Astrocyte (in vitro differentiated cells and primary cell): ENCODE measurements at regions not wholly inside any gene's neighbourhood (a gene's known extent, or its start where the extent isn't known, plus 50 kb on each side); places are given as distances from the start of the nearest gene placed in this dataset.

ENCODE experiments used
- DNase-seq: peaks from one replicate; pipeline ENCODE4 v3.0.0-alpha.2; 2010; ENCODE audit warnings: low read depth
- FAIRE-seq: peaks from 2 replicates; lab custom pipeline; 2011; peaks lifted over from hg19 to GRCh38; lab: Jason Lieb, UNC
- H2AFZ ChIP-seq: 2 replicates; pipeline ENCODE4 v1.6.0; 2012; ENCODE audit warnings: low read depth, low read length, inconsistent platforms
- H3K27ac ChIP-seq: 2 replicates; pipeline ENCODE4 v1.5.1; 2011; ENCODE audit warnings: low read depth, low read length, inconsistent platforms
- H3K27me3 ChIP-seq: 2 replicates; pipeline ENCODE4 v1.6.0; 2011; ENCODE audit warnings: low read length, inconsistent platforms; ENCODE audit not compliant: insufficient read depth
- H3K36me3 ChIP-seq: 2 replicates; pipeline ENCODE4 v1.5.1; 2011; ENCODE audit warnings: low read length, inconsistent platforms; ENCODE audit not compliant: insufficient read depth
- H3K4me1 ChIP-seq: 2 replicates; pipeline ENCODE4 v1.5.1; 2011; ENCODE audit warnings: low read length, inconsistent platforms; ENCODE audit not compliant: insufficient read depth
- H3K4me2 ChIP-seq: 2 replicates; pipeline ENCODE4 v1.6.0; 2012; ENCODE audit warnings: low read length, inconsistent platforms
- H3K4me3 ChIP-seq: 2 replicates; pipeline ENCODE4 v1.5.1; 2011; ENCODE audit warnings: low read depth, mild to moderate bottlenecking, low read length, inconsistent platforms; ENCODE audit not compliant: insufficient read depth
- H3K79me2 ChIP-seq: 2 replicates; pipeline ENCODE4 v1.6.0; 2012; ENCODE audit warnings: mild to moderate bottlenecking, low read length, inconsistent platforms; ENCODE audit not compliant: insufficient read depth
- H3K9ac ChIP-seq: 2 replicates; pipeline ENCODE4 v1.6.0; 2012; ENCODE audit warnings: mild to moderate bottlenecking, low read length, inconsistent platforms
- H3K9me3 ChIP-seq: 2 replicates; pipeline ENCODE4 v1.5.1; 2012; ENCODE audit warnings: low read depth, mild to moderate bottlenecking, low read length, inconsistent platforms; ENCODE audit not compliant: insufficient read depth
- H4K20me1 ChIP-seq: 2 replicates; pipeline ENCODE4 v1.6.0; 2012; ENCODE audit warnings: low read length, inconsistent platforms; ENCODE audit not compliant: insufficient read depth
- H3K27ac Mint-ChIP-seq: one replicate; pipeline ENCODE4 v1.8.0; 2021; ENCODE audit warnings: mild to moderate bottlenecking, mixed read lengths; ENCODE audit not compliant: unreplicated experiment
- H3K27me3 Mint-ChIP-seq: one replicate; pipeline ENCODE4 v1.8.0; 2021; ENCODE audit warnings: low read depth, mixed read lengths; ENCODE audit not compliant: unreplicated experiment
- H3K36me3 Mint-ChIP-seq: one replicate; pipeline ENCODE4 v1.8.0; 2021; ENCODE audit warnings: low read depth, mixed read lengths; ENCODE audit not compliant: unreplicated experiment
- H3K4me1 Mint-ChIP-seq: one replicate; pipeline ENCODE4 v1.8.0; 2021; ENCODE audit warnings: low read depth, mixed read lengths; ENCODE audit not compliant: unreplicated experiment
- H3K4me3 Mint-ChIP-seq: one replicate; pipeline ENCODE4 v1.8.0; 2021; ENCODE audit warnings: mild to moderate bottlenecking, moderate library complexity, mixed read lengths; ENCODE audit not compliant: unreplicated experiment
- H3K9me3 Mint-ChIP-seq: one replicate; pipeline ENCODE4 v1.8.0; 2021; ENCODE audit warnings: mild to moderate bottlenecking, mixed read lengths; ENCODE audit not compliant: unreplicated experiment
- EZH2 ChIP-seq: IDR thresholded peaks from 2 replicates; pipeline ENCODE4 v1.6.1; 2012; ENCODE audit warnings: mild to moderate bottlenecking, low read length, inconsistent platforms; ENCODE audit not compliant: insufficient read depth
- TF ChIP-seq, protein P1 (sequence below): IDR thresholded peaks from 2 replicates; pipeline ENCODE4 v1.5.1; 2011; ENCODE audit warnings: low read depth, mild to moderate bottlenecking, inconsistent platforms, low read length, moderate library complexity; ENCODE audit not compliant: insufficient read depth

- no peak for DNase-seq
- Histone ChIP-seq H3K27ac (no peak overlapping the region), H3K27me3 (no peaks in the 10 kb centered on the region), H2AFZ (no peak overlapping the region), H3K9ac (no peak overlapping the region), H4K20me1 (no peaks in the 10 kb centered on the region), H3K36me3 (no peaks in the 10 kb centered on the region), H3K4me3 (no peak overlapping the region), H3K4me1 (no peaks in the 10 kb centered on the region), H3K9me3 (no peaks in the 10 kb centered on the region), H3K4me2 (no peak overlapping the region), H3K79me2 (no peaks in the 10 kb centered on the region)
- no peaks in the 10 kb centered on the region for H3K4me1 Mint-ChIP-seq
- no peak for FAIRE-seq
- H3K27me3 Mint-ChIP-seq = no peaks in the 10 kb centered on the region
- H3K9me3 Mint-ChIP-seq = no peaks in the 10 kb centered on the region
- H3K4me3 Mint-ChIP-seq = no peak overlapping the region
- H3K36me3 Mint-ChIP-seq = no peaks in the 10 kb centered on the region
- no peak for TF ChIP-seq EZH2
- TF ChIP-seq, protein P1, sequence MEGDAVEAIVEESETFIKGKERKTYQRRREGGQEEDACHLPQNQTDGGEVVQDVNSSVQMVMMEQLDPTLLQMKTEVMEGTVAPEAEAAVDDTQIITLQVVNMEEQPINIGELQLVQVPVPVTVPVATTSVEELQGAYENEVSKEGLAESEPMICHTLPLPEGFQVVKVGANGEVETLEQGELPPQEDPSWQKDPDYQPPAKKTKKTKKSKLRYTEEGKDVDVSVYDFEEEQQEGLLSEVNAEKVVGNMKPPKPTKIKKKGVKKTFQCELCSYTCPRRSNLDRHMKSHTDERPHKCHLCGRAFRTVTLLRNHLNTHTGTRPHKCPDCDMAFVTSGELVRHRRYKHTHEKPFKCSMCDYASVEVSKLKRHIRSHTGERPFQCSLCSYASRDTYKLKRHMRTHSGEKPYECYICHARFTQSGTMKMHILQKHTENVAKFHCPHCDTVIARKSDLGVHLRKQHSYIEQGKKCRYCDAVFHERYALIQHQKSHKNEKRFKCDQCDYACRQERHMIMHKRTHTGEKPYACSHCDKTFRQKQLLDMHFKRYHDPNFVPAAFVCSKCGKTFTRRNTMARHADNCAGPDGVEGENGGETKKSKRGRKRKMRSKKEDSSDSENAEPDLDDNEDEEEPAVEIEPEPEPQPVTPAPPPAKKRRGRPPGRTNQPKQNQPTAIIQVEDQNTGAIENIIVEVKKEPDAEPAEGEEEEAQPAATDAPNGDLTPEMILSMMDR = no peak
- no peak overlapping the region for H3K27ac Mint-ChIP-seq
Measured at GRCh38 chr9:29174136-29174535, 1600.9 kb upstream of the C9orf72 start.

GRCh38 chr9:29176231-29176630 is 1603.0 kb upstream of the C9orf72 start:
- Histone ChIP-seq H3K79me2 (no peaks in the 10 kb centered on the region), H3K9me3 (no peaks in the 10 kb centered on the region), H3K4me1 (no peaks in the 10 kb centered on the region), H2AFZ (no peak overlapping the region), H3K9ac (no peak overlapping the region), H3K36me3 (no peaks in the 10 kb centered on the region), H3K27ac (no peak overlapping the region), H3K4me3 (no peak overlapping the region), H3K27me3 (no peaks in the 10 kb centered on the region), H3K4me2 (no peak overlapping the region), H4K20me1 (no peaks in the 10 kb centered on the region)
- no peaks in the 10 kb centered on the region for H3K27me3 Mint-ChIP-seq
- no peak for FAIRE-seq
- no peaks in the 10 kb centered on the region for H3K36me3 Mint-ChIP-seq
- H3K27ac Mint-ChIP-seq = no peak overlapping the region
- no peaks in the 10 kb centered on the region for H3K9me3 Mint-ChIP-seq
- no peaks in the 10 kb centered on the region for H3K4me1 Mint-ChIP-seq
- no peak for DNase-seq
- TF ChIP-seq, protein P1 = no peak
- no peak for TF ChIP-seq EZH2
- no peak overlapping the region for H3K4me3 Mint-ChIP-seq

- no peaks in the 10 kb centered on the region for H3K79me2 ChIP-seq
- no peaks in the 10 kb centered on the region for H4K20me1 ChIP-seq
- H3K9me3 Mint-ChIP-seq = no peaks in the 10 kb centered on the region
- no peak overlapping the region for H3K4me3 ChIP-seq
- H3K4me1 Mint-ChIP-seq = no peaks in the 10 kb centered on the region
- no peak overlapping the region for H3K4me2 ChIP-seq
- no peak for FAIRE-seq
- TF ChIP-seq, protein P1 = no peak
- TF ChIP-seq EZH2 = no peak
- H3K27me3 Mint-ChIP-seq = no peaks in the 10 kb centered on the region
- no peak overlapping the region for H2AFZ ChIP-seq
- H3K27me3 ChIP-seq = no peaks in the 10 kb centered on the region
- H3K4me1 ChIP-seq = no peaks in the 10 kb centered on the region
- H3K36me3 Mint-ChIP-seq = no peaks in the 10 kb centered on the region
- H3K27ac Mint-ChIP-seq = no peak overlapping the region
- H3K4me3 Mint-ChIP-seq = no peak overlapping the region
- DNase-seq = no peak
- no peaks in the 10 kb centered on the region for H3K36me3 ChIP-seq
- H3K27ac ChIP-seq = no peak overlapping the region
- no peak overlapping the region for H3K9ac ChIP-seq
- no peaks in the 10 kb centered on the region for H3K9me3 ChIP-seq
Measured at GRCh38 chr9:29176786-29177185, 1603.5 kb upstream of the C9orf72 start.
